Rectal smooth muscle tissue (tissue), 1 donor: ENCODE measurements at regions not wholly inside any gene's neighbourhood (a gene's known extent, or its start where the extent isn't known, plus 50 kb on each side); places are given as distances from the start of the nearest gene placed in this dataset.
"Not testable (repeated sequence)": the region's sequence is repeated elsewhere in the genome, so short reads cannot be mapped to it uniquely, and the experiment has no call there.

ENCODE experiments used
- H3K27ac ChIP-seq: one replicate; pipeline ENCODE4 v1.7.0; 2013; ENCODE audit warnings: low read depth, low read length, inconsistent platforms
- H3K27me3 ChIP-seq: one replicate; pipeline ENCODE4 v1.7.0; 2013; ENCODE audit warnings: low read length; ENCODE audit not compliant: control insufficient read depth, insufficient read depth
- H3K36me3 ChIP-seq: one replicate; pipeline ENCODE4 v1.7.0; 2013; ENCODE audit warnings: low read length; ENCODE audit not compliant: control insufficient read depth, insufficient read depth
- H3K4me1 ChIP-seq: one replicate; pipeline ENCODE4 v1.7.0; 2013; ENCODE audit warnings: low read length; ENCODE audit not compliant: control insufficient read depth, insufficient read depth
- H3K4me3 ChIP-seq: one replicate; pipeline ENCODE4 v1.7.0; 2013; ENCODE audit warnings: low read length
- H3K9ac ChIP-seq: one replicate; pipeline ENCODE4 v1.7.0; 2013; ENCODE audit warnings: low read length

DNA sequence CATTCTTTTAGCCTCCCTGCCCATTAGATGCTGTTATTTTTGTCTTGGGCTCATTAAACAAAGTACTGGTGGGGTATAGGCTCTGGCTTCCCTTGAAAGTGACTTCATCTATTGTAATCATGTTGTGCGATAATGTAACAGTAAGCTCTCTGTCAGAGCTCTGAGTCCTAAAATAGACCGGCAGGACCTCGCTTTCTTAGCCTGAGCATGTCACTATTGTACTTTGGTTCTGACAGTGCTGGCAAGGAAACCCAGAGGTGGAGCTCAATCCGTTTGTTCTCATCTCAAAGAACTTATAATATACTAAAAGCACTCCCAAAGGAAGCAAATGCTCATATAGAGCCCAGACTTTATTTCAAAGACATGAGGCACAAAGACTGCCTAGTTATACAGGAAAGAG is 339.1 kb upstream of the CCNH start:
- Histone ChIP-seq H3K9ac (no peak overlapping the region), H3K36me3 (no peaks in the 10 kb centered on the region), H3K4me1 (no peaks in the 10 kb centered on the region), H3K27me3 (no peaks in the 10 kb centered on the region), H3K27ac (no peak overlapping the region), H3K4me3 (no peak overlapping the region)

DNA sequence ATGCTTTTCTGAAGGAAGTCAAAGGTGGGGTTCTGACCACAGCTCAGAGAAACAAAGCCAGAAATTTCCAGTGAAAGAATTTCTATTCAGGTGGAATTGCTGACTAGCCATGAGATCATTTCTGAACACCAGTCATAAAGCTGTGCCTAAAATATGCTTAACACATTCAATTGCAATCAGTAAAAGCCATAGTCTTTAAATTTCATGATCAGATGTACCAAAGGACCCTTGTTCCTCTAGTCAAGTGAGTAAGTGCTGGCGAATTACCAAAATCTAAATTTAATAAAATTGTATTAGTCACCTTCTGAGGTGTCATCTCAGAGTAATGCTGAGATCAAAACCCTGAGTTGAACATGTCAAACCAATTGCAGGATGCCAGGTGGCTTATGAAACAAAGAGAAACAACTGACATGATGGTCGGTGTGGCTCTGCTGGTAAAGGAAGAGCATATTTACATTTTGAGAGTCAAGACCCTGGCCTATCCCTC is 334.2 kb upstream of the CCNH start:
- Histone ChIP-seq H3K4me3 (no peak overlapping the region), H3K36me3 (no peaks in the 10 kb centered on the region), H3K27me3 (no peaks in the 10 kb centered on the region), H3K27ac (no peak overlapping the region), H3K4me1 (no peaks in the 10 kb centered on the region), H3K9ac (no peak overlapping the region)

- Histone ChIP-seq H3K9ac (no peak overlapping the region), H3K27ac (no peak overlapping the region), H3K27me3 (no peaks in the 10 kb centered on the region), H3K36me3 (no peaks in the 10 kb centered on the region), H3K4me3 (no peak overlapping the region), H3K4me1 (no peaks in the 10 kb centered on the region)
Measured at GRCh38 chr5:87746341-87746740, 333.6 kb upstream of the CCNH start.

DNA sequence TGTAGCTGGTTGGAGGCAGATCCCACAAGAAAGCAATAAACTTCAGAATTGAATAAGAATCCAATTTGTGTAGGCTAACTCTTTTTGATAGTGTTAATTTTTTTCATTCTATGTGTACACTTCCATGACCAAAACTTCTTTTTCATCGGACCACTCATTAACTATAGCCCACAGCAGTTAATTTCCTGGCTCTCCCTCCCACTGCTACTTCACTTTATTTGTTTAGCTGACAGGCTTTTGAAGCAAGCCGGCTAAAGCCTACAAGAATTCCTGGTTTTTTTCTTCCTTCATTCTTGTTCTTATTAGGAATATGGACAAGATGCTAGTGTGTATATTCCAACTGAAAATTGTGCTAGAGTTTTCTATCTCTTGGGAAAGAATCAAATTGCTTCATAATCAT is 329.2 kb upstream of the CCNH start:
- Histone ChIP-seq H3K4me1 (no peaks in the 10 kb centered on the region), H3K27ac (no peak overlapping the region), H3K4me3 (no peak overlapping the region), H3K36me3 (no peaks in the 10 kb centered on the region), H3K9ac (no peak overlapping the region), H3K27me3 (no peaks in the 10 kb centered on the region)

GRCh38 chr5:87735923-87736322 is 323.2 kb upstream of the CCNH start:
- Histone ChIP-seq H3K9ac (no peak overlapping the region), H3K4me3 (no peak overlapping the region), H3K4me1 (no peaks in the 10 kb centered on the region), H3K36me3 (no peaks in the 10 kb centered on the region), H3K27me3 (no peaks in the 10 kb centered on the region), H3K27ac (no peak overlapping the region)

DNA sequence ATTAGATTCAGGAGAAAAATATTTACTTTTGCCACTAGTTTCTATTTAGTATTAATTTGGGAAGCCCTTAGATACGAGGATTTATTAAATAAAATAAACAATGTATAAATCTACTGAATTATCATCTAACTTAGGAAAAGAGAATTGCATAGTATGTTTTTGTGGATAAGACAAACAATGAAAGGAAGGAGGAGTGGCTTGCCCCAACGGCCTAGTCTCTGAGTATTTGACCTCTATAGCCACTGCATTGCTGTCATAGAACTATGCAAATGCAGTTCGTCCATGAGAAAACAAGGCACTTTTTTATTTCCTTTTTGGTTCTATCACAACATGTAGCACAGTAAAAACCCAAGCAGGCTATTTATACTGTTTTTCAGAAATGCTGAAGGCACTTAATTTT is 321.2 kb upstream of the CCNH start:
- no peaks in the 10 kb centered on the region for H3K4me1 ChIP-seq
- no peak overlapping the region for H3K27ac ChIP-seq
- H3K9ac ChIP-seq = no peak overlapping the region
- no peak overlapping the region for H3K4me3 ChIP-seq
- H3K27me3 ChIP-seq = no peaks in the 10 kb centered on the region
- H3K36me3 ChIP-seq = no peaks in the 10 kb centered on the region

- H3K27ac ChIP-seq = no peak overlapping the region
- H3K36me3 ChIP-seq = no peaks in the 10 kb centered on the region
- no peaks in the 10 kb centered on the region for H3K27me3 ChIP-seq
- no peak overlapping the region for H3K4me3 ChIP-seq
- H3K9ac ChIP-seq = no peak overlapping the region
- no peaks in the 10 kb centered on the region for H3K4me1 ChIP-seq
Measured at GRCh38 chr5:87732875-87733768, 320.4 kb upstream of the CCNH start.

- no peaks in the 10 kb centered on the region for H3K36me3 ChIP-seq
- H3K4me1 ChIP-seq = no peaks in the 10 kb centered on the region
- H3K27me3 ChIP-seq = no peaks in the 10 kb centered on the region
- no peak overlapping the region for H3K27ac ChIP-seq
- no peak overlapping the region for H3K4me3 ChIP-seq
- H3K9ac ChIP-seq = no peak overlapping the region
Measured at GRCh38 chr5:87729781-87730180, 317.1 kb upstream of the CCNH start.

- no peak overlapping the region for H3K9ac ChIP-seq
- no peaks in the 10 kb centered on the region for H3K4me1 ChIP-seq
- no peak overlapping the region for H3K27ac ChIP-seq
- H3K4me3 ChIP-seq = no peak overlapping the region
- no peaks in the 10 kb centered on the region for H3K27me3 ChIP-seq
- no peaks in the 10 kb centered on the region for H3K36me3 ChIP-seq
Measured at GRCh38 chr5:87722286-87722685, 309.6 kb upstream of the CCNH start.

DNA sequence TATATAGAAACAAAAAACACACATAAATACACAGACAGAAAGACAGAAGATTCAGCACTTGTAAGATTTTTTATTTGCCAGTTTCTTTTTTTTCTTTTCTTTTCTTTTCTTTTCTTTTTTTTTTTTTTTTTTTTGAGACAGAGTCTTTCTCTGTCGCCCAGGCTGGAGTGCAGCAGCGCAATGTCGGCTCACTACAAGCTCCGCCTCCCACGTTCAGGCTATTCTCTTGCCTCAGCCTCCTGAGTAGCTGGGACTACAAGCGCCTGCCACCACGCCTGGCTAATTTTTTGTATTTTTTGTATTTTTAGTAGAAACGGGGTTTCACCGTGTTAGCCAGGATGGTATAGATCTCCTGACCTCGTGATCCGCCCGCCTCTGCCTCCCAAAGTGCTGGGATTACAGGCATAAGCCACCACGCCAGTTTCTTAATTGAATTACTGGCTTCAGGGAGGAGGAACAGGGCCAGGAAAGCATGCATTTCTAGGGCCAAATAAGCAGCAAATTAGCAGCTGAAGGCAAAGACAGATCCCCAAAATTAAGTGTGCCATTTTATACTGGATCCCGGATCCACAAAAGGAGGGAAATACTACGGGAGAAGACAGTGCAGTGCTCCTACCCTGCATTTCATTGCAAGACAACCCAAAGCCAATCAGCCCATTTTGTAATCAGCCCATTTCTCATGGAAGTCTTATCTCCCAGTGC is 305.6 kb upstream of the CCNH start:
- not testable (repeated sequence) for H3K27ac ChIP-seq, H3K27me3 ChIP-seq, H3K9ac ChIP-seq, H3K36me3 ChIP-seq, H3K4me3 ChIP-seq, H3K4me1 ChIP-seq

DNA sequence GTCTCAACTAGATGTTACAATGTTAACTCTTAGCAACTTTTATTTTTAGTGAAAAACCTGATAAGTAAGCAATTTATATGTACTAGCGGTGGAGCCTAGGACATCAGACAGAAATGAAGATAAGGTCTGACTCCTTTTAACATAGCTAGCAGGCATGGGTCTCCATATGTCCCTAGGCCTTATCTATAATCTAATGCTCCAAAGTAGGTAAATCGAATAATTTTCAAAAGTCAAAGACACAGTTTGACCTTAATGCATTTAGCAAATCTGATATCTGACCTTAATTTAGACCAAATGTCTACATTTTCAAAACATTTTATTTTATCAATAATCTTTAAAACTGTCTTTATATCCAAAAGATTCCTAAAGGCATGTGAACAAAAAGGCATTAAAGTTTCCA is 305.0 kb upstream of the CCNH start:
- Histone ChIP-seq H3K4me3 (no peak overlapping the region), H3K4me1 (no peaks in the 10 kb centered on the region), H3K27ac (no peak overlapping the region), H3K36me3 (no peaks in the 10 kb centered on the region), H3K27me3 (no peaks in the 10 kb centered on the region), H3K9ac (no peak overlapping the region)

GRCh38 chr5:87705876-87706275 is 293.1 kb upstream of the CCNH start:
- H3K27me3 ChIP-seq = no peaks in the 10 kb centered on the region
- no peak overlapping the region for H3K4me3 ChIP-seq
- H3K9ac ChIP-seq = no peak overlapping the region
- no peaks in the 10 kb centered on the region for H3K36me3 ChIP-seq
- H3K27ac ChIP-seq = no peak overlapping the region
- no peaks in the 10 kb centered on the region for H3K4me1 ChIP-seq

- Histone ChIP-seq H3K4me3 (no peak overlapping the region), H3K9ac (no peak overlapping the region), H3K27me3 (no peaks in the 10 kb centered on the region)
Measured at GRCh38 chr5:87686975-87687374, 274.2 kb upstream of the CCNH start.

More at GRCh38 chr5:87686975-87687374, 274.2 kb upstream of the CCNH start:
- Histone ChIP-seq H3K27ac (no peak overlapping the region), H3K4me1 (no peaks in the 10 kb centered on the region), H3K36me3 (no peaks in the 10 kb centered on the region)
